Panc1 (cell line): ENCODE measurements at regions not wholly inside any gene's neighbourhood (a gene's known extent, or its start where the extent isn't known, plus 50 kb on each side); places are given as distances from the start of the nearest gene placed in this dataset.
"Not testable (repeated sequence)": the region's sequence is repeated elsewhere in the genome, so short reads cannot be mapped to it uniquely, and the experiment has no call there.

Experiments
- ATAC-seq: fragments of 200-7000 bp; cut with Tn5 transposase; 2 replicates; pipeline ENCODE4 v1.9.1; 2020; ENCODE audit warnings: mild to moderate bottlenecking, moderate library complexity
- BruUV-seq: library from RNA; stranded (reverse); fragments of 400-500 nt; replicated peaks from 2 replicates; lab custom pipeline; 2021; lab: Mats Ljungman, UMichigan
- CTCF ChIA-PET: fragments of 300-600 bp; sonication (Branson Sonifier 250); formaldehyde crosslinking; loops from one replicate; lab custom pipeline; 2022; ENCODE audit warnings: antibody characterized with exemption; lab: Charles Lee
- POLR2A ChIA-PET: fragments of 300-600 bp; sonication (Branson Sonifier 250); formaldehyde crosslinking; loops from one replicate; lab custom pipeline; 2022; ENCODE audit warnings: antibody characterized with exemption; lab: Charles Lee
- DNase-seq: peaks from one replicate; pipeline ENCODE4 v3.0.0-alpha.2; 2010; ENCODE audit warnings: low read depth, low spot score
- H3K27ac ChIP-seq: 2 replicates; pipeline ENCODE4 v1.5.1; 2011; ENCODE audit warnings: mild to moderate bottlenecking, low read length, inconsistent platforms
- H3K27me3 ChIP-seq: fragments of 200-500 bp; sonication (Bioruptor generic); 2 replicates; pipeline ENCODE4 v1.6.0; 2014; ENCODE audit warnings: low read length, inconsistent platforms; ENCODE audit not compliant: control insufficient read depth, insufficient read depth
- H3K36me3 ChIP-seq: fragments of 200-500 bp; sonication (Bioruptor generic); 2 replicates; pipeline ENCODE4 v1.5.1; 2014; ENCODE audit warnings: inconsistent platforms, mild to moderate bottlenecking, low read length, moderate library complexity; ENCODE audit not compliant: control insufficient read depth, insufficient read depth
- H3K4me1 ChIP-seq: 2 replicates; pipeline ENCODE4 v1.5.1; 2011; ENCODE audit warnings: inconsistent platforms, mild to moderate bottlenecking, low read length, moderate library complexity; ENCODE audit not compliant: control insufficient read depth, insufficient read depth
- H3K4me3 ChIP-seq, 2 experiments: 2 replicates each; pipeline ENCODE4 v1.5.1; 2011 to 2012; ENCODE audit warnings: low read depth in 2 of 2, low read length in 2 of 2, mild to moderate bottlenecking in 2 of 2, inconsistent platforms in 1 of 2, moderate library complexity in 1 of 2
- H3K9me3 ChIP-seq: fragments of 200-500 bp; sonication (Bioruptor generic); 2 replicates; pipeline ENCODE4 v1.5.1; 2014; ENCODE audit warnings: low read depth, mild to moderate bottlenecking, inconsistent platforms, low read length, moderate library complexity; ENCODE audit not compliant: control insufficient read depth, insufficient read depth
- POLR2AphosphoS5 ChIP-seq: IDR thresholded peaks from 2 replicates; pipeline ENCODE4 v1.6.1; 2012; ENCODE audit warnings: mild to moderate bottlenecking, low read depth, low read length, moderate library complexity
- SIN3A ChIP-seq: IDR thresholded peaks from 2 replicates; pipeline ENCODE4 v1.6.1; 2012; ENCODE audit warnings: low read depth, mild to moderate bottlenecking, low read length, moderate library complexity, borderline replicate concordance; ENCODE audit not compliant: insufficient read depth
- TCF7L2 ChIP-seq: IDR thresholded peaks from 2 replicates; pipeline ENCODE4 v1.6.1; 2011; ENCODE audit warnings: mild to moderate bottlenecking, low read depth, low read length, inconsistent platforms
- in situ Hi-C: cut with HindIII; loops from 2 replicates; pipeline ENCODE4 v1.10.0; 2016; ENCODE audit warnings: low sequenced_read_pairs, low pct_unique_long_range_greater_than_20kb
- intact Hi-C: fragments of 100-400 bp; cut with micrococcal nuclease; formaldehyde crosslinking; loops from one replicate; pipeline ENCODE4 v1.10.0; 2022; ENCODE audit not compliant: unreplicated experiment
- TF ChIP-seq, protein P1 (sequence below): fragments of 450-650 bp; IDR thresholded peaks from 2 replicates; pipeline ENCODE4 v1.5.1; 2017; ENCODE audit warnings: mild to moderate bottlenecking
- TF ChIP-seq, protein P2 (sequence below), 2 experiments: IDR thresholded peaks; 2 replicates each; pipeline ENCODE4 v1.6.1; 2011 to 2012; ENCODE audit warnings: low read depth in 2 of 2, control low read depth in 1 of 2, low read length in 1 of 2, mild to moderate bottlenecking in 1 of 2, moderate library complexity in 1 of 2; ENCODE audit not compliant: insufficient read depth in 1 of 2

- Histone ChIP-seq H3K27me3 (peaks cover 16% of the 10 kb centered on the region), H3K9me3 (no peaks in the 10 kb centered on the region), H3K27ac (no peak overlapping the region), H3K36me3 (no peaks in the 10 kb centered on the region), H3K4me1 (no peaks in the 10 kb centered on the region), H3K4me3 (no peak overlapping the region)
- ChIA-PET POLR2A (no interaction called here), CTCF (no interaction called here)
- BruUV-seq, result no TSS peak
- in situ Hi-C loops (no loop called here), intact Hi-C loops (no loop called here)
- no peak for TF ChIP-seq SIN3A
- TF ChIP-seq POLR2AphosphoS5, result no peak
- TF ChIP-seq, protein P1, sequence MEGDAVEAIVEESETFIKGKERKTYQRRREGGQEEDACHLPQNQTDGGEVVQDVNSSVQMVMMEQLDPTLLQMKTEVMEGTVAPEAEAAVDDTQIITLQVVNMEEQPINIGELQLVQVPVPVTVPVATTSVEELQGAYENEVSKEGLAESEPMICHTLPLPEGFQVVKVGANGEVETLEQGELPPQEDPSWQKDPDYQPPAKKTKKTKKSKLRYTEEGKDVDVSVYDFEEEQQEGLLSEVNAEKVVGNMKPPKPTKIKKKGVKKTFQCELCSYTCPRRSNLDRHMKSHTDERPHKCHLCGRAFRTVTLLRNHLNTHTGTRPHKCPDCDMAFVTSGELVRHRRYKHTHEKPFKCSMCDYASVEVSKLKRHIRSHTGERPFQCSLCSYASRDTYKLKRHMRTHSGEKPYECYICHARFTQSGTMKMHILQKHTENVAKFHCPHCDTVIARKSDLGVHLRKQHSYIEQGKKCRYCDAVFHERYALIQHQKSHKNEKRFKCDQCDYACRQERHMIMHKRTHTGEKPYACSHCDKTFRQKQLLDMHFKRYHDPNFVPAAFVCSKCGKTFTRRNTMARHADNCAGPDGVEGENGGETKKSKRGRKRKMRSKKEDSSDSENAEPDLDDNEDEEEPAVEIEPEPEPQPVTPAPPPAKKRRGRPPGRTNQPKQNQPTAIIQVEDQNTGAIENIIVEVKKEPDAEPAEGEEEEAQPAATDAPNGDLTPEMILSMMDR, result no peak
- ATAC-seq (no peak), DNase-seq (no peak)
Measured at GRCh38 chr2:239548451-239548871, 147.6 kb upstream of the HDAC4 start.

DNA sequence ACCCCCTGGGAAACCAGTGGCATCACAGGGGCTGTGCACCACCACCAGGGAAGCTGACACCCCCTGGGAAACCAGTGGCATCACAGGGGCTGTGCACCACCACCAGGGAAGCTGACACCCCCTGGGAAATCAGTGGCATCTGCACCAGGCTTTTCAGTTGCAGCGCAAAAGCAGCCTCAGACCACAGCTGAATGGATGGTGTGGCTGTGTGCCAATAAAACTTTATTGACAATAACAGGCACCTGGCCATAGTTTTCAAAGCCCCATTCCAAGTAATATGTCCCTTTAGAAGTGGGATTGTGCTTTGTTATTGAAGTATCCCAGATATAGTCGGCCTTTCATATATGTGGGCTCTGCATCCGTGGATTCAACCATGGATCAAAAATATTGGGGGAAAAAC, 146.3 kb upstream of the HDAC4 start:
- POLR2A ChIA-PET, H3K4me3 ChIP-seq, ATAC-seq, BruUV-seq, CTCF ChIA-PET, H3K4me1 ChIP-seq, H3K27ac ChIP-seq, DNase-seq, H3K36me3 ChIP-seq, in situ Hi-C loops, H3K9me3 ChIP-seq, intact Hi-C loops: not testable (repeated sequence)
- peaks cover 19% of the 10 kb centered on the region for H3K27me3 ChIP-seq

- Histone ChIP-seq H3K9me3 (no peaks in the 10 kb centered on the region), H3K4me1 (no peaks in the 10 kb centered on the region), H3K4me3 (no peak overlapping the region), H3K27ac (no peak overlapping the region), H3K27me3 (peaks cover 20% of the 10 kb centered on the region), H3K36me3 (no peaks in the 10 kb centered on the region)
- intact Hi-C loops (no loop called here), in situ Hi-C loops (no loop called here)
- ChIA-PET CTCF (no interaction called here), POLR2A (no interaction called here)
- ATAC-seq (no peak), DNase-seq (no peak)
- no peak for TF ChIP-seq POLR2AphosphoS5
- TF ChIP-seq SIN3A, result no peak
- TF ChIP-seq TCF7L2, result no peak
- TF ChIP-seq, protein P2, sequence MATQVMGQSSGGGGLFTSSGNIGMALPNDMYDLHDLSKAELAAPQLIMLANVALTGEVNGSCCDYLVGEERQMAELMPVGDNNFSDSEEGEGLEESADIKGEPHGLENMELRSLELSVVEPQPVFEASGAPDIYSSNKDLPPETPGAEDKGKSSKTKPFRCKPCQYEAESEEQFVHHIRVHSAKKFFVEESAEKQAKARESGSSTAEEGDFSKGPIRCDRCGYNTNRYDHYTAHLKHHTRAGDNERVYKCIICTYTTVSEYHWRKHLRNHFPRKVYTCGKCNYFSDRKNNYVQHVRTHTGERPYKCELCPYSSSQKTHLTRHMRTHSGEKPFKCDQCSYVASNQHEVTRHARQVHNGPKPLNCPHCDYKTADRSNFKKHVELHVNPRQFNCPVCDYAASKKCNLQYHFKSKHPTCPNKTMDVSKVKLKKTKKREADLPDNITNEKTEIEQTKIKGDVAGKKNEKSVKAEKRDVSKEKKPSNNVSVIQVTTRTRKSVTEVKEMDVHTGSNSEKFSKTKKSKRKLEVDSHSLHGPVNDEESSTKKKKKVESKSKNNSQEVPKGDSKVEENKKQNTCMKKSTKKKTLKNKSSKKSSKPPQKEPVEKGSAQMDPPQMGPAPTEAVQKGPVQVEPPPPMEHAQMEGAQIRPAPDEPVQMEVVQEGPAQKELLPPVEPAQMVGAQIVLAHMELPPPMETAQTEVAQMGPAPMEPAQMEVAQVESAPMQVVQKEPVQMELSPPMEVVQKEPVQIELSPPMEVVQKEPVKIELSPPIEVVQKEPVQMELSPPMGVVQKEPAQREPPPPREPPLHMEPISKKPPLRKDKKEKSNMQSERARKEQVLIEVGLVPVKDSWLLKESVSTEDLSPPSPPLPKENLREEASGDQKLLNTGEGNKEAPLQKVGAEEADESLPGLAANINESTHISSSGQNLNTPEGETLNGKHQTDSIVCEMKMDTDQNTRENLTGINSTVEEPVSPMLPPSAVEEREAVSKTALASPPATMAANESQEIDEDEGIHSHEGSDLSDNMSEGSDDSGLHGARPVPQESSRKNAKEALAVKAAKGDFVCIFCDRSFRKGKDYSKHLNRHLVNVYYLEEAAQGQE (IDR thresholded peaks at IDR 0.05; ENCODE audit: insufficient read depth in 1 of 2, low read depth in 2 of 2, low read length in 1 of 2), result no peak
- TF ChIP-seq, protein P1, result no peak
- no TSS peak for BruUV-seq
Measured at GRCh38 chr2:239546541-239546940, 145.7 kb upstream of the HDAC4 start.
